ENCODE measurements at regions not wholly inside any gene's neighbourhood (a gene's known extent, or its start where the extent isn't known, plus 50 kb on each side); places are given as distances from the start of the nearest gene placed in this dataset.

- TF ChIP-seq, protein P1, sequence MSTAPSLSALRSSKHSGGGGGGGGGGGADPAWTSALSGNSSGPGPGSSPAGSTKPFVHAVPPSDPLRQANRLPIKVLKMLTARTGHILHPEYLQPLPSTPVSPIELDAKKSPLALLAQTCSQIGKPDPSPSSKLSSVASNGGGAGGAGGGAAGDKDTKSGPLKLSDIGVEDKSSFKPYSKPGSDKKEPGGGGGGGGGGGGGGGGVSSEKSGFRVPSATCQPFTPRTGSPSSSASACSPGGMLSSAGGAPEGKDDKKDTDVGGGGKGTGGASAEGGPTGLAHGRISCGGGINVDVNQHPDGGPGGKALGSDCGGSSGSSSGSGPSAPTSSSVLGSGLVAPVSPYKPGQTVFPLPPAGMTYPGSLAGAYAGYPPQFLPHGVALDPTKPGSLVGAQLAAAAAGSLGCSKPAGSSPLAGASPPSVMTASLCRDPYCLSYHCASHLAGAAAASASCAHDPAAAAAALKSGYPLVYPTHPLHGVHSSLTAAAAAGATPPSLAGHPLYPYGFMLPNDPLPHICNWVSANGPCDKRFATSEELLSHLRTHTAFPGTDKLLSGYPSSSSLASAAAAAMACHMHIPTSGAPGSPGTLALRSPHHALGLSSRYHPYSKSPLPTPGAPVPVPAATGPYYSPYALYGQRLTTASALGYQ (CRISPR knock-in tag; IDR thresholded peaks at IDR 0.05) = 0 out of 2 replicates have a peak, but pooled peaks have one; percentile 18
- TF ChIP-seq NFE2L2 (IDR thresholded peaks at IDR 0.05; ENCODE audit: low read length) (no peak), ZNF672 (CRISPR knock-in tag; IDR thresholded peaks at IDR 0.05) (no peak), GFI1 (CRISPR knock-in tag; IDR thresholded peaks at IDR 0.05; ENCODE audit: borderline replicate concordance) (peak; percentile 47), ZFP36L1 (CRISPR knock-in tag; IDR thresholded peaks at IDR 0.05) (peak; percentile 69; the same call in 1 of the 2 replicates), NCOA2 (CRISPR knock-in tag; IDR thresholded peaks at IDR 0.05) (peak; percentile 88), CCDC6 (CRISPR knock-in tag; IDR thresholded peaks at IDR 0.05) (peak; percentile 52; the same call in 1 of the 2 replicates), ZBTB43 (CRISPR knock-in tag; conservative IDR thresholded peaks at IDR 0.05) (no peak; the same call in 1 of the 2 replicates), HOXA9 (CRISPR knock-in tag; IDR thresholded peaks at IDR 0.05; ENCODE audit: borderline replicate concordance) (no peak), MIXL1 (CRISPR knock-in tag; IDR thresholded peaks at IDR 0.05) (peak; percentile 90), ZNF597 (CRISPR knock-in tag; IDR thresholded peaks at IDR 0.05) (no peak), ZSCAN31 (CRISPR knock-in tag; IDR thresholded peaks at IDR 0.05; ENCODE audit: low read depth) (0 out of 2 replicates have a peak, but pooled peaks have one; percentile 27), ZNF138 (CRISPR knock-in tag; IDR thresholded peaks at IDR 0.05; ENCODE audit: low read depth) (no peak), KLF11 (CRISPR knock-in tag; IDR thresholded peaks at IDR 0.05) (no peak), PAF1 (CRISPR knock-in tag; IDR thresholded peaks at IDR 0.05) (no peak), ZNF775 (CRISPR knock-in tag; IDR thresholded peaks at IDR 0.05; ENCODE audit: borderline replicate concordance) (no peak), ZNF282 (IDR thresholded peaks at IDR 0.05; ENCODE audit: partially characterized antibody) (no peak), FOXA1 (IDR thresholded peaks at IDR 0.05) (no peak), FOXA1 (CRISPR knock-in tag; IDR thresholded peaks at IDR 0.05) (peak; percentile 58; the same call in 1 of the 2 replicates)
- TF ChIP-seq, protein P2, sequence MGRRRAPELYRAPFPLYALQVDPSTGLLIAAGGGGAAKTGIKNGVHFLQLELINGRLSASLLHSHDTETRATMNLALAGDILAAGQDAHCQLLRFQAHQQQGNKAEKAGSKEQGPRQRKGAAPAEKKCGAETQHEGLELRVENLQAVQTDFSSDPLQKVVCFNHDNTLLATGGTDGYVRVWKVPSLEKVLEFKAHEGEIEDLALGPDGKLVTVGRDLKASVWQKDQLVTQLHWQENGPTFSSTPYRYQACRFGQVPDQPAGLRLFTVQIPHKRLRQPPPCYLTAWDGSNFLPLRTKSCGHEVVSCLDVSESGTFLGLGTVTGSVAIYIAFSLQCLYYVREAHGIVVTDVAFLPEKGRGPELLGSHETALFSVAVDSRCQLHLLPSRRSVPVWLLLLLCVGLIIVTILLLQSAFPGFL (CRISPR knock-in tag; IDR thresholded peaks at IDR 0.05) = no peak
- TF ChIP-seq, protein P3, sequence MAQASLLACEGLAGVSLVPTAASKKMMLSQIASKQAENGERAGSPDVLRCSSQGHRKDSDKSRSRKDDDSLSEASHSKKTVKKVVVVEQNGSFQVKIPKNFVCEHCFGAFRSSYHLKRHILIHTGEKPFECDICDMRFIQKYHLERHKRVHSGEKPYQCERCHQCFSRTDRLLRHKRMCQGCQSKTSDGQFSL (CRISPR knock-in tag; IDR thresholded peaks at IDR 0.05) = no peak
- TF ChIP-seq, protein P4, sequence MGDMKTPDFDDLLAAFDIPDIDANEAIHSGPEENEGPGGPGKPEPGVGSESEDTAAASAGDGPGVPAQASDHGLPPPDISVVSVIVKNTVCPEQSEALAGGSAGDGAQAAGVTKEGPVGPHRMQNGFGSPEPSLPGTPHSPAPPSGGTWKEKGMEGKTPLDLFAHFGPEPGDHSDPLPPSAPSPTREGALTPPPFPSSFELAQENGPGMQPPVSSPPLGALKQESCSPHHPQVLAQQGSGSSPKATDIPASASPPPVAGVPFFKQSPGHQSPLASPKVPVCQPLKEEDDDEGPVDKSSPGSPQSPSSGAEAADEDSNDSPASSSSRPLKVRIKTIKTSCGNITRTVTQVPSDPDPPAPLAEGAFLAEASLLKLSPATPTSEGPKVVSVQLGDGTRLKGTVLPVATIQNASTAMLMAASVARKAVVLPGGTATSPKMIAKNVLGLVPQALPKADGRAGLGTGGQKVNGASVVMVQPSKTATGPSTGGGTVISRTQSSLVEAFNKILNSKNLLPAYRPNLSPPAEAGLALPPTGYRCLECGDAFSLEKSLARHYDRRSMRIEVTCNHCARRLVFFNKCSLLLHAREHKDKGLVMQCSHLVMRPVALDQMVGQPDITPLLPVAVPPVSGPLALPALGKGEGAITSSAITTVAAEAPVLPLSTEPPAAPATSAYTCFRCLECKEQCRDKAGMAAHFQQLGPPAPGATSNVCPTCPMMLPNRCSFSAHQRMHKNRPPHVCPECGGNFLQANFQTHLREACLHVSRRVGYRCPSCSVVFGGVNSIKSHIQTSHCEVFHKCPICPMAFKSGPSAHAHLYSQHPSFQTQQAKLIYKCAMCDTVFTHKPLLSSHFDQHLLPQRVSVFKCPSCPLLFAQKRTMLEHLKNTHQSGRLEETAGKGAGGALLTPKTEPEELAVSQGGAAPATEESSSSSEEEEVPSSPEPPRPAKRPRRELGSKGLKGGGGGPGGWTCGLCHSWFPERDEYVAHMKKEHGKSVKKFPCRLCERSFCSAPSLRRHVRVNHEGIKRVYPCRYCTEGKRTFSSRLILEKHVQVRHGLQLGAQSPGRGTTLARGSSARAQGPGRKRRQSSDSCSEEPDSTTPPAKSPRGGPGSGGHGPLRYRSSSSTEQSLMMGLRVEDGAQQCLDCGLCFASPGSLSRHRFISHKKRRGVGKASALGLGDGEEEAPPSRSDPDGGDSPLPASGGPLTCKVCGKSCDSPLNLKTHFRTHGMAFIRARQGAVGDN (CRISPR knock-in tag; IDR thresholded peaks at IDR 0.05) = no peak; the same call in 1 of the 2 replicates
Observed at GRCh38 chr12:75900781-75901254, 130.8 kb downstream of the PHLDA1 start (continued).
